ENCODE measurements at regions not wholly inside any gene's neighbourhood (a gene's known extent, or its start where the extent isn't known, plus 50 kb on each side); places are given as distances from the start of the nearest gene placed in this dataset.

DNA sequence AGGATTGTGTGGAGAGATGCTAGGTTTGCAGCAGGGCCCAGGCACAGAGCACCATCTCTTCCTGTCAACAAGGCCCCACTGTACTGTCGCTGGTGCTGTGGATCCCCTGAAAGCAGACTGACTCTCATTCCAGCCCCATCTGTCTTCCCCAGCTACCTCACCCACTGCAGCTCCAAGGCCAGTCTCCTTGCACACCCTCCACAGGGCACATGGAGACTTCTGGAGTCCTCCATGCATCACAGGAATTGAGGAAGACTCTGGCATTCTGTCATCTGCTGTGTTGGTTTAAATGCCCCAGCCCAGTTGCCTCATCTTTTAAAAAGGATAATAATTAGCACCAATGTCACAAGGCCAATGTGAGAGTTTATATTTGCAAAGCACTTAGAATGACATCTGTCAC lies 301.2 kb downstream of the RPLP1 start:
- no peak for DNase-seq (ENCODE audit: insufficient read length, low spot score)
- TF ChIP-seq, protein P1, sequence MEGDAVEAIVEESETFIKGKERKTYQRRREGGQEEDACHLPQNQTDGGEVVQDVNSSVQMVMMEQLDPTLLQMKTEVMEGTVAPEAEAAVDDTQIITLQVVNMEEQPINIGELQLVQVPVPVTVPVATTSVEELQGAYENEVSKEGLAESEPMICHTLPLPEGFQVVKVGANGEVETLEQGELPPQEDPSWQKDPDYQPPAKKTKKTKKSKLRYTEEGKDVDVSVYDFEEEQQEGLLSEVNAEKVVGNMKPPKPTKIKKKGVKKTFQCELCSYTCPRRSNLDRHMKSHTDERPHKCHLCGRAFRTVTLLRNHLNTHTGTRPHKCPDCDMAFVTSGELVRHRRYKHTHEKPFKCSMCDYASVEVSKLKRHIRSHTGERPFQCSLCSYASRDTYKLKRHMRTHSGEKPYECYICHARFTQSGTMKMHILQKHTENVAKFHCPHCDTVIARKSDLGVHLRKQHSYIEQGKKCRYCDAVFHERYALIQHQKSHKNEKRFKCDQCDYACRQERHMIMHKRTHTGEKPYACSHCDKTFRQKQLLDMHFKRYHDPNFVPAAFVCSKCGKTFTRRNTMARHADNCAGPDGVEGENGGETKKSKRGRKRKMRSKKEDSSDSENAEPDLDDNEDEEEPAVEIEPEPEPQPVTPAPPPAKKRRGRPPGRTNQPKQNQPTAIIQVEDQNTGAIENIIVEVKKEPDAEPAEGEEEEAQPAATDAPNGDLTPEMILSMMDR (IDR thresholded peaks at IDR 0.05; ENCODE audit: insufficient read depth, missing control alignments) = no peak
- FAIRE-seq = no peak

DNA sequence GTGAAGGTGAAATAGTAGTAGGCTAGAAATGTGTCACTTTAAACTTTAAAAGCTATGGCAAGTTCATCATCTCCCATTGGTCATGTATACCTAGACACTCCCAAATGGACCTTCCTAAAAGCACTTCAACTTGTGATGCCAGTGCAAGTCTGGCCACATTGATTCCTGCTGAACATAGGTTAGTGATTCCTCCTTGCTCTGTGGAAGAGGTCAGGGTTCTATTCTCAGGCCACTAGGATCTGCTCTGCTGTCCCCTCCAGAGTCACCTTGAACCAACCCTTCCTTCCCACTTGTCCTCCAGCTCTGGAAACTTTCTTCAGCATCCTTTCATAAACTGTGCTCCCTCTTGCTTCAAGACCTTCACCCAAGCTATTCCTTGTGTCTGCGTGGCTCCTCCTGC lies 301.7 kb downstream of the RPLP1 start:
- DNase-seq (ENCODE audit: insufficient read length, low spot score) = no peak
- TF ChIP-seq, protein P1 (IDR thresholded peaks at IDR 0.05; ENCODE audit: insufficient read depth, missing control alignments) = no peak
- no peak for FAIRE-seq

DNA sequence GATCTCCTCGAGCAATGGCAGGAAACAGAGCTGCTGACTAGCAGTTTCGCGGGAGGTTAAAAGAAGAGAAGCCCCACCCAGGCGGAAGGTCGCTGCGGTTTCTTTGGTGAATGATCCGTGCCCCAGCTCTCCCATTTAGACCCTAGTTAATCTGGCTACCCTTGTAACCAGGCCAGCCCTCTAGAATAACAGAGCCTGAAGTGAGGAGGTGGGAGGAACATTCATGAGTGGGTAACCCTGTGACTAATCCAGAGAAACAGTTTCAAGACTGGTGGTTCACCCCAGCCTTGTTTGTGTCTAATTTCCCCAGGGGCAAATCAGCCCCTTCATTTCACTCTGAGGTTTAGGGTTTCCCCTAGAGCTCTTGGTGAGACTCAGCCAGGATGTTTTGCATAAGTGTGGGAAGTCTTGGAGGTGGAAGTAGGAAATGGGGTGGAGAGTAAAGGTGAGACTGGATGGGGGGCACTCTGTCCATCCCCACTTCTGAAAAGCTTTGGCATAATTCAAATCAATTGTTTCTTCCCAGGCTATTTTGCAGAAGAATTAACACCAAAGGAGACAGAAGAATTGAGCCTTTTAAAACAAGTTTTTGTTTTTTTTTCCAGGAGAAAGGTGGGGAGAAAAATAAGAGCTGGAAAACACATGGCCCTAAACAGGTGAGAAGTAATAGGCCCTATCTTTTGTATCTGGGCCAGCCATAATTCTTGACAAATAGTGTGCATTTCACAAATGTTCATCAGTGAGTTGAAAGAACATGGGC lies 303.1 kb downstream of the RPLP1 start:
- FAIRE-seq (no peak), DNase-seq (ENCODE audit: insufficient read length, low spot score) (no peak)
- TF ChIP-seq, protein P1 (IDR thresholded peaks at IDR 0.05; ENCODE audit: insufficient read depth, missing control alignments) = no peak

DNA sequence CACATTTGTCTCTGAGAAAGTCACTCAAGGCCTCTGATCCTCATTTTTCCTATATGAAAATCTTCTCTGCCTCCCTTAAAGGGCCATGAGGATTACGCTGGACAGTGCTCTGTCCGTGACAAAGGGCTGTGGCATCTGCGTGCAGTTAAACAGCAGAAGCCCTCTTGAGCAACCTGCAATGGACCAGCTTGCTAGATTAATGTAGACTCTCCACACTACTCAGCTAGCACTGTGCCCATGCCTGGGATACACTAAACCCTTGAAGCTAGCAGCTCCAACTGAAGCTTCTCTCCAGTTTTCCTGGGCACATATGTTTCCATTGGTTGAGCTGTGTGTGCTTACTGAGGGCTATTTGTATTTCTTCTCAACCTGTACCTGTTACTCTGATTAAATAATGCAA lies 303.8 kb downstream of the RPLP1 start:
- DNase-seq (ENCODE audit: insufficient read length, low spot score) (no peak), FAIRE-seq (no peak)
- TF ChIP-seq, protein P1 (IDR thresholded peaks at IDR 0.05; ENCODE audit: insufficient read depth, missing control alignments) = no peak

DNA sequence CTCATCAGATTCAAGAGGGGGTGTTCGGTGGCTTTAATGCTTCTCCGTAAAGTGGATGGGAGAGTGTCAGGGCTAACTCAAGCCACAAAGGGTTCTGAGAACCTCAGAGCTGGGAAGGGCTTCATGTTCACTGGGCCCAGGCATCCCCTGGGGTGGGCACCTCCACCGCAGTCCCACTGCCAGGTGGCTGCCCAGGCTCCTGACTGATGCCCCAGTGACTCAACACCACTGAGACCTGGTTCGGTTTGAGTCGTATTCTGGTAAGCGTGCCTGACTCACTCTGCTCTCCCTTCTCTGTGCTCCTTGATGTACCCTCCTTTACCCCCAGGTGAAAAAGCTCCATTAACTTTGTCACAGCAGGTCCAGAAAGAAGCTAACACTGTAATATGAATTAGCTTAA lies 304.6 kb downstream of the RPLP1 start:
- FAIRE-seq (no peak), DNase-seq (ENCODE audit: insufficient read length, low spot score) (no peak)
- TF ChIP-seq, protein P1 (IDR thresholded peaks at IDR 0.05; ENCODE audit: insufficient read depth, missing control alignments) = no peak

DNA sequence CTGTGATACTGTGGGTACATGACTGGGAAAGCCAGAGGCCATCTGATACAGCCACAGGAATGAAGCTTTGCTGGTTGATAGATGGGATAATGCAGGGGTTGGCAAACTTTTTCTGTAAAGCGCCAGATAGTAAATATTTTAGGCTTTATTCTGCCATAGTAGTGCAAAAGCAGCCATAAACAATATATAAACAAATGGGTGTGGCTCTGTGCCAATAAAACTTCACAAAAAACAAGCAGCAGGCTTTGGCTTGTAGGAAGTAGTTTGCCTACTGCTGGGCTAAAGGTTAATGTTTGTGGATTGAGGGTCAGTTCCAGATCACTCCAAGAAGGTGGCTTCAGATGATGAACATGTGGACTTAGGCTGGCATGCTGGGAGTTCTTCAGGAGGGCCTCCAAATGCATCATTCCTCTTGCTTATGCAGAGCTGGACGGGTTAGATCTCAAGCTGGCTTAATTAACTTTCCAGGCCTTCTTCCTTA lies 305.7 kb downstream of the RPLP1 start:
- TF ChIP-seq, protein P1 (IDR thresholded peaks at IDR 0.05; ENCODE audit: insufficient read depth, missing control alignments) = no peak
- DNase-seq (ENCODE audit: insufficient read length, low spot score) (no peak), FAIRE-seq (no peak)

Data from D721Med (cell line).